ENCODE measurements at regions not wholly inside any gene's neighbourhood (a gene's known extent, or its start where the extent isn't known, plus 50 kb on each side); places are given as distances from the start of the nearest gene placed in this dataset.

GRCh38 chr17:71987634-71988033, 133.2 kb upstream of the SOX9 start:
- TF ChIP-seq CTCF (conservative IDR thresholded peaks at IDR 0.05; ENCODE audit: low read depth, low read length), result no peak
- TF ChIP-seq CHD1 (IDR thresholded peaks at IDR 0.05; ENCODE audit: low read depth, low read length), result no peak
- no peak for TF ChIP-seq FOS (IDR thresholded peaks at IDR 0.05; ENCODE audit: low read depth, low read length)
- no peak for TF ChIP-seq RFX5 (IDR thresholded peaks at IDR 0.05; ENCODE audit: low read depth, low read length)
- no peak for TF ChIP-seq POLR2A (IDR thresholded peaks at IDR 0.05; ENCODE audit: low read depth, low read length)
- TF ChIP-seq RAD21 (IDR thresholded peaks at IDR 0.05; ENCODE audit: low read length), result no peak
- no peak for TF ChIP-seq SMC3 (IDR thresholded peaks at IDR 0.05; ENCODE audit: low read depth, low read length)
- TF ChIP-seq USF2 (IDR thresholded peaks at IDR 0.05; ENCODE audit: low read depth, low read length), result no peak
- TF ChIP-seq MAZ (IDR thresholded peaks at IDR 0.05; ENCODE audit: borderline replicate concordance, low read depth, low read length), result no peak
- no peak for TF ChIP-seq ELK1 (IDR thresholded peaks at IDR 0.05; ENCODE audit: borderline replicate concordance, low read depth, low read length)
- TF ChIP-seq RCOR1 (IDR thresholded peaks at IDR 0.05; ENCODE audit: insufficient replicate concordance, low read length), result no peak
- no peak for TF ChIP-seq MAFK (IDR thresholded peaks at IDR 0.05; ENCODE audit: low read depth, low read length)
- TF ChIP-seq MXI1 (IDR thresholded peaks at IDR 0.05; ENCODE audit: borderline replicate concordance, low read depth, low read length), result no peak
- TF ChIP-seq CEBPB (IDR thresholded peaks at IDR 0.05; ENCODE audit: low read depth, low read length), result no peak

All from IMR-90 (cell line).